RWPE1 (cell line): ENCODE measurements at regions not wholly inside any gene's neighbourhood (a gene's known extent, or its start where the extent isn't known, plus 50 kb on each side); places are given as distances from the start of the nearest gene placed in this dataset.

Experiments
- CTCF ChIA-PET: fragments of 350-600 bp; sonication (Branson Sonifier 250); formaldehyde crosslinking; extraction: SDS; loops from one replicate; lab custom pipeline; 2021; lab: Yijun Ruan, JAX
- POLR2A ChIA-PET: fragments of 400-600 bp; formaldehyde crosslinking; extraction: SDS; loops from one replicate; lab custom pipeline; 2020; ENCODE audit warnings: antibody characterized with exemption; ENCODE audit not compliant: low non-redundant PET; lab: Yijun Ruan, JAX
- DNase-seq: peaks from one replicate; pipeline ENCODE4 v3.0.0; 2012; ENCODE audit warnings: low spot score
- H3K27ac ChIP-seq: fragments of 450-650 bp; 2 replicates; pipeline ENCODE4 v1.5.1; 2017
- CTCF ChIP-seq: fragments of 450-650 bp; conservative IDR thresholded peaks from 2 replicates; pipeline ENCODE4 v1.5.1; 2017; ENCODE audit warnings: low read depth, mild to moderate bottlenecking

- H3K27ac ChIP-seq: no peak overlapping the region
- no peak for TF ChIP-seq CTCF
- ChIA-PET POLR2A (no interaction called here), CTCF (no interaction called here)
- no peak for DNase-seq
Observed at GRCh38 chrX:39839371-39839770, 258.4 kb downstream of the BCOR start.

GRCh38 chrX:39840133-39840532 is 257.6 kb downstream of the BCOR start:
- POLR2A ChIA-PET: no interaction called here
- no peak overlapping the region for H3K27ac ChIP-seq
- CTCF ChIA-PET: no interaction called here
- TF ChIP-seq CTCF: no peak
- no peak for DNase-seq

- DNase-seq: no peak
- no peak for TF ChIP-seq CTCF
- POLR2A ChIA-PET: no interaction called here
- CTCF ChIA-PET: interaction anchor here (0.6 kb wide), 1 partner anchor 1989 kb away, joined by 3 read pairs; no protein-coding TSS in a partner anchor
- no peak overlapping the region for H3K27ac ChIP-seq
Observed at GRCh38 chrX:39840581-39841093, 257.1 kb downstream of the BCOR start.

GRCh38 chrX:39841604-39842003 is 256.2 kb downstream of the BCOR start:
- DNase-seq: no peak
- TF ChIP-seq CTCF: no peak
- POLR2A ChIA-PET: no interaction called here
- no peak overlapping the region for H3K27ac ChIP-seq
- CTCF ChIA-PET: interaction anchor here (0.6 kb wide), 1 partner anchor 421 kb away, joined by 5 read pairs; no protein-coding TSS in a partner anchor

GRCh38 chrX:39842281-39842973 is 255.3 kb downstream of the BCOR start:
- no peak overlapping the region for H3K27ac ChIP-seq
- POLR2A ChIA-PET: no interaction called here
- DNase-seq: no peak
- CTCF ChIA-PET: interaction anchor here (0.6 kb wide), 1 partner anchor 420 kb away, joined by 5 read pairs; no protein-coding TSS in a partner anchor
- TF ChIP-seq CTCF: no peak

GRCh38 chrX:39843318-39843717 is 254.4 kb downstream of the BCOR start:
- ChIA-PET POLR2A (no interaction called here), CTCF (no interaction called here)
- DNase-seq: no peak
- no peak overlapping the region for H3K27ac ChIP-seq
- no peak for TF ChIP-seq CTCF
